OCI-M1 (cell line): ENCODE measurements at regions not wholly inside any gene's neighbourhood (a gene's known extent, or its start where the extent isn't known, plus 50 kb on each side); places are given as distances from the start of the nearest gene placed in this dataset.
A peak's percentile ranks its signal among the peaks of the same experiment; 100 is the strongest.

Experiments
- DNase-seq: peaks from one replicate; lab custom pipeline; 2025; lab: John Stamatoyannopoulos, UW

DNA sequence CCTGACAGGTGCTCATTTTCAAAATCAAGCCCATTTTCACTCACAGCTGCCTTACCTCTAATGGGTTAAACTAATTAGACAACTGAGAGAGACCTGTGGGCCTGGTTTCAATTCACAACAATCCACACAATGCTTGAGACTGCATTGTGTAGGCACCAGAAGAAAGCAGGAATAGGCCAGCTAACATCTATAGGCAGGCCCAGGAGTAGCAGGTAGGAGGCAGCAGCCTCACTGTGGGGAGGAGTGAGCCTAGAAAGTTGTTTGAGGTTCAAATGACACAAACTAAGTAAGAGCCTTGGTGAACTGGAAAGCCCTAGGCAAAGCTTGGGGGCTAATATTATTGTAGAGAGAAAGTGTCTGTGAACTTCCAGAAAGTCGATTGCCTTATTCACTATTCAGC, 289.5 kb upstream of the CCDC196 start:
- no peak for DNase-seq

DNA sequence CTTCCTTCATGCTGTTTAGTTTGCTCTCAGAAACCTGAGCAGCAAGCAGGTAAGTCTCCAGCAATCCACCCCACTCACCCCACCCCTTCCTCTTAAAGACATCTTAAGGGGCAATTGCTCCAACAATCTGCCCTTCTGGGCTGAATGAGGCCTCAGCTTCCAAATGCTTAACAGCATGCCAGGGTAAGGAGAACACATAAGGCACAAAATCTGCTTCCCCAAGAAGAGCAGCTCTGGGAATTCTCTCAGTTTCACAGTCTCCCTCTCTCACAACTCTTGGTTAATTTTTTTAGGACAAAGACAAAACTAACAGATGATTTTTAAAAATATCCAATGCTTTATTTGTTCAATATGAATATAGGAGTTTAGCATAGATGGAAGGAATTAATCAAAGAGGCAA, 288.9 kb upstream of the CCDC196 start:
- DNase-seq, result no peak

DNA sequence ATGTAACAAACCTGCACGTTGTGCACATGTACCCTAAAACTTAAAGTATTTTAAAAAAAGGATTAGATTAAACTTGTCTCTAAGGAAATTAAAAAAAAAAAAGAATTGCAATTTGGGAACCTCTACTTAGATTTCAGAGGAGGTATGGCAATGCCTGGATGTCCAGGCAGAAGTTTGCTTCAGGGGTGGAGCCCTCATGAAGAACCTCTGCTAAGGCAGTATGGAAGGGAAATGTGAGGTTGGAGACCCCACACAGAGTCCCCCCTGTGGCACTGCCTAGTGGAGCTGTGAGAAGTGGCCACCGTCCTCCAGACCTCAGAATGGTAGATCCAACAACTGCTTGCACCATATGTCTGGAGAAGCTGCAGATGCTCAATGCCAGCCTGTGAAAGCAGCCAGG, 279.6 kb upstream of the CCDC196 start:
- DNase-seq, result peak; percentile 0

DNA sequence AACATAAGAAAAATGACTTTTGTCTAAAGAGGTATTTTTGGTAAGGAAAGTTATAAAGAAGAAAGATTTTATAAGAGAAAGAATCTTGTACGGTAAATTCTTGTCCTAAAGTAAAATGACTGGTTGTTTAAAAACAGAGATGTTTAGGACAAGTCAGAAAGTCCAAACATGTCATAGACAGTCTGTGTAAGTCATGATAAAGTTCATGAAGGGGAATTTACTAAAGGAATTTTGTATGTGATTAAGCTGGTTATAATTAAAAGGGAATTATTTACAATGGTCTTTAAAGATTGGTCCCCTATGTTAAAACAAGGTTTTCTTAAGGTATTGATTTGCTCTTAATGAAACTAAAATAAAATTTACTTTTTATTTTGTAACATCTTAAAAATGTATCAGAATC, 269.4 kb upstream of the CCDC196 start:
- peak; percentile 13 for DNase-seq

DNA sequence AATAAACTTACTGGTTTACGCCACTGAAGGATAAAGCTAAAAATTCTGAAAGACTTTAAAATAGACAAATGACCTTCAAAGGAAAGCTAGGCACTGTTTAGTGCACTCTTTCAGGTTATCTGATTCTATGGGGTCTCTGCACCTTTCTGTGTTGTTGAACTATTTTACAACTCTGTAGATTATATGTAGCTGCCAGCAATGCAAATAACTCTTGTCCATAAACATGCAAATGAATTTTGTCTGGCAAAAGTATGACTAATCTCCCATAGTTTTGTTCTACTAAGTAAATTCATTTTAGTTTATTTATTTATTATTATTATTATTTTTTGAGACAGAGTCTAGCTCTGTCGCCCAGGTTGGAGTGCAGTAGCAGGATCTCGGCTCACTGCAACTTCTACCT, 266.3 kb upstream of the CCDC196 start:
- DNase-seq, result no peak

DNA sequence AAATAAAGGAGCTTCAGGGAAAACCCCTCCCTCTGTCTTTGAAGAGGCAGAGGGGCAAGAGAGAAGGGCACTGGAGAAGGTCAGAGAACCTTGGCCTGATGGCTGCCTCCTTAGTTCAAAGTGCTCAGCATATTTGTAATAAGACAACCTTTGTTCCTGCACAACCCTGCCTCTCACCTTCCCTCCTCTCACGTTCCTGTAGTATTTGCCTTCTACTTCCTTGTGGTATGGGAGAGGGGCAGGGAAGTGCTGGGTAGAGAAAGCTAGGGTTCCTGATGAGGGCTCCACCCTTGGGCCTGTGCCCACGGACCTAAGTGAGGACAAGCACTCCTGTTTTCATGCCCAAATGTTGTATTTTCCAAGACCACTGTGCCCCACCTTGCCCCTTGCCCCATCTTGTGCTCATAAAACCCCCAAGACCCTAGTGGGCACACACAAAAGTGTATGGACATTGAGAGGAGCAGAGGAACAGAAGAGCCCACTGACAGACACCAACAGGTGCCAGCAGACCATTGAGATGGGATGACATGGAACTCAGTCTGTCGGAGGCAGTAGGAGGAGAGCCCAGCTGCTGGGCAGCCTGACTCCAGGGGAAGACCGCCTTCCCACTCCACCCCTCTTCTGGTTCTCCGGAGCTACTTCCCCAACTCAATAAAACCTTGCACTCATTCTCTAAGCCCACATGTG, 261.5 kb upstream of the CCDC196 start:
- DNase-seq, result no peak

DNA sequence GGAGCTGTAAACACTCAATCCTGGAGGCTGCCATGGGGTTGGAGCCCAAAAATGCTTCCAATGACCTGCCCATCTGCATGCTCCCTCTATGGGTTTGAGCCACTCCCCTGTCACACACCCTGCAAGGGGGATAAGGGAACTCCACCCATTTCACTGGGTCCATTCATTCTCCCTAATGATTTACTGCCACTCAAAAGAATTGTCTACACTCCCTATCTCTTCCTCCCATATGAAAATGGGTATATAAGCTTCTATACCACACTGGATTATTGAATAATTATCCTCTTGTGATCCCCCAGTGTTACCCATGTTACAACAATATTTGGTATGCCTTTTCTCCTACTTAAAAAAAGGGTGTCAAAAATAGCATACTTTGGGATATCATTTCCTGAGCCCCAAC, 260.8 kb upstream of the CCDC196 start:
- DNase-seq, result no peak

DNA sequence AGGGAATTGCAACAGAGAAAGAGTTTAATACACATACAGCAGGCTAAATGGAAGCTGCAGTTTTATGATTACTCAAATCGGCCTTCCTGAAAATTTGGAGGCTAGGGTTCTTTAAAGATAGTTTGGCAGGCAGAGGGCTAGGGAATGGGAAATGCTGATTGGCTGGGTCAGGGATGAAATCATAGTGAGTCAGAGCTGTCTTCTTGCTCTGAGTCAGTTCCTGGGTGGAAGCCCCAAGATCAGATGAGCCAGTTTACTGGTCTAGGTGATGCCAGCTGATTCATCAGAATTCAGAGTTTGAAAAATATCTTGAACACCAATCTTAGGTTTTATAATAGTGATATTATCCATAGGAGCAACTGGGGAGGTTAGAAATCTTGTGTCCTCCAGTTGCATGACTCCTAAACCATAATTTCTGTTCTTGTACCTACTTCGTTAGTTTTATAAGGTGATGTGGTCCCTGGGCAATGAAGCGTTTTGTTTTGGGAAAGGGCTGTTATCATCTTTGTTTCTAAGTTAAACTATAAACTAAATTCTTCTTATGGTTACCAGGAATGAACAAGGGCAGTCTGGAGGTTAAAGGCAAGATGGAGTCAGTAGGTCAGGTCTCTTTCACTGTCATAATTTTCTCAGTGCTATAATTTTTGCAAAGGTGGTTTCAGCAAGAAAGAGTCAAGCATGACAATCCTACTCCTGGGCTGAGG, 257.8 kb upstream of the CCDC196 start:
- DNase-seq, result no peak

DNA sequence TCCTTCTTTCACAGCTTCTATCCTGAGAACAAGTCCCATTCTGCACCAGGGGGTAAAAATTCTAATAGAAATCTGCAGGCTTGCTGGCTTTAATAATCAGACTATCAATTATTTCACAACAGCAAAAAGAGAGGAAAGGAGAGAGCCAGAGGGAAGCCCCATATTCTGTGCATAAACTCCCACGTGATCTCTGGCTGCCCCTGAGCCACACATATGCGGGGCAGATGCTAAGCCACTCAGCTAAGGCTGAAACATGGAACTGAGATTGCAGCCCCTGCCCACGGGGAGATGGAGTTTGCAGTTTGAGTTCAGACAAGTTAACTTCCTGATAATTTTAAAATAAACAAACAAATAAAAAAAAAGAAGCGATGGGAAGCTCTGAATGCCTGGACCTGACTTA, 254.4 kb upstream of the CCDC196 start:
- no peak for DNase-seq

DNA sequence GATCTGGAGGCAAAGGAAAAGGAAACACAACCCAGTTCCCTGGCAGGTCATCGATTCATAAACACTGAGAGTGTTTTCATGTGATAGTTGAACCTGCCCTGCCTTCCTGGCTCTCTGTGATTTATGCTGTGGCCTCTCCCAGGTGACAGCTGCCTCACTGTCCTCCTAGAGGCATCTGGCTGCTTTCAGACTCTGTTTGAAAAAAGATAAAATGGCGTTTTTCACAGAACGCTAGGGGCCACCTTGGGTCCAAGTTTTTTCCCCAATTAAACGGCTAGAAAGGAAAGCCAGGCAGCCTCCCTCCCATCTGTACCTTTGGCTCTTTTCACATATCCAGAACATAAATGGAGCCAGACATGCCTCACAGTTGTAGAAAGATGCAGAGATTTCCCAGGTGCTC, 252.6 kb upstream of the CCDC196 start:
- DNase-seq, result no peak

DNA sequence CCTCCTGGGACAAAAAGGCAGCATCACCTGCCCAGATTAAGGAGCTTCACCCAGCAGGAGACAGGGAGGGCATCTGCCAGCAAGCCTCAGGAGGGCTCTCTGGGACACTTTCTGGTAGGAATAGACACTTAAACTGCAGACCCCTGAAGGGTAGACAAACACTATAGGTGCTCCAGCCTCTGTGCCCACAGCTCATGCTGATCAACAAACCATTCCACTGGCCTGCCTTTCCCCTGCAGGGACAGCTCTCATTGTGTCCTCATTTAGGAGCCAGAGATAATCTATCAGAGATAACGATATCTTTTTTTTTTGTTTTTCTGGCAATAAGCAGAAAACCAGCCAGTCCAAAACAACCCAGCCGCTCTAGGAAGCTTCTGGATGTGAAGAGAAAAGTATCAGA, 251.8 kb upstream of the CCDC196 start:
- DNase-seq, result no peak

DNA sequence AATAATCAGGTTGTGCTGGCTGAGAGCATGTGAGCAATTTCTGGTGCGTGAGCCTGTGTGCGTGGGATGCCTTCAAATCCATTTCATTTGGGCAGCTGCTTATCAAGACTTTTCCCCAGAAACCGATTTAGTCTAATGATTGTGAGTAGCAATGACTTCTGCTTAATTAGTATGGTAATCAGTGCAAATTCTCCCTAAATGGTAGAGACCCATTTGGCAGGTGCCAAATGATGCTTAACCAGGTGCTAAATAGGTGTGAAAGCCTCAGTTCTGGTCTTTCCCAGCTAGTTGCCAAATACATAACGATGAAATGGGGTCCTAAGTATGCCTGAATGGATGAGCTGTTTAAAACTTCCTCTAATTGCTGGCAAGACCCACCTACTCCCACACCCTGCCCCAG, 248.4 kb upstream of the CCDC196 start:
- DNase-seq, result no peak

DNA sequence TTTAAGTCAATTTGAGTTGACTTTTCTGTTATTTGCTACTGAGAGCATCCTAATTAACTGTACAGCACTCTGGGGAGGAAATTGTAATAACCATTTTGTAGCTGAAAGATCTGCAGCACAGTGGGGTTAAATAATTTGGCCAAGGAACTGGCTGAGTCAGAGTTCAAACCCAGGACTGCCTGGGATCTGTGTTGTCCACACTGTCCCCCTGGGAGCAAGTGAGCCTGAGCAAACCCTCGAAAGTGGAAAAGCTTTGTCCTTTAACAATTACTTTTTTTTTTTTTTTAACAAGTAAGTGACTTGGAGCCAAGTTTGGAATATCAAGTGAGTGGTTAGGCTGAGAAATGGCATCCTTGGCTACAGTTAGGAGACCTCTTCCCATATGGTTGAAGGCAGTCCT, 247.2 kb upstream of the CCDC196 start:
- DNase-seq, result no peak

DNA sequence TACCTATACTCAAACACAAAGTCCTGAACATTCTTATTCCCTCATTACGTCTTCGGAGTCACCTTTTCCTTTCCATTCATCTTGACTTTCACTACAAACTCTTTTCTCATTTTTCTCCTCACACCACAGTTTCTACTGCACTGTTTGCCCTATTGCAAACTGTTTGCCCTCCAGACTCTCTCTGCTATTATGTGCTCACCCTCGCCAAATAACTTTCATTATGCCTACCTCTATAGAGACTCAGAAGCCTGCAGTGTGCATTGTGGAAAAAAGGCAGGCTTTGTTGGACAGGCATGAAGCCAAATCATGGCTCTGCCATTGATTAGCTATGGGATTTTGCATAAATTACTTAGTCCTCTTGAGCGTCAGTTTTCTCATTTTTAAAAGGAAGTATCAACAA, 246.6 kb upstream of the CCDC196 start:
- no peak for DNase-seq

DNA sequence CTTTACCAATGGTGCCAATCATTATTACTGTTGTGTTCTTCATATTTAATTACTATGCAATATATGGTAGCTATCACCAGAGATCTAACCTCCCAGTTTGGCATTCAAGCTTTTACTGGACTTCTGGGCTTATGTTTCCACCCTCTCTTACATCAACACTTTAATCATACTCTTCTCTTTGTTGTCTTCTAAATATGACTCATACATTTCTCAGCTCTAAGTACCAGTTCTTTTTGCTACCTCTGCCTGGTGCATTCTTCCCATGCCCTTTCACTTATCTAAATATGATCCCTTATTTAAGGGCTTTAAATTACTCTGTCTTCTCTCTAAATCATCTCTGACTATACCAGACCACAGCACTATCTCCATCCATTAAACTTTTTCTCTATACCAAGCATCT, 246.1 kb upstream of the CCDC196 start:
- no peak for DNase-seq

DNA sequence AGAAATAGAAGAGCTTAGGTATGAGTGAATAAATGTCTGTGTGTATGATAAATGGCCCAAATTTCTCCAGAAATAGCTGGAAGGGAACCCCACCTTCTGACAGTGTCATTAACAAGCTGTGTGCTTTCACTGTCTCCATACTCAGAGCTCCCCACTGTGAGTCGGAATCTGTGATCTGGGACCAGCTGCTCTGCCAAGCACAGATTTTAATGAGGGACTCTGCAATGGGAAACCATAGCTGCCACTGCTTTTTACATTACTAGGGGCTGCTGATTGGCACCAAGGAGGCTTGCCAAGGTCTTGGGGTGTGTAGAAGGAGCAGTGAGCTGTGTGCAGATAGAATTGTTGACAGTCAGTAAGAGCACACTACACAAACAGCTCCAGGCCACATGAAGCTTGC, 244.2 kb upstream of the CCDC196 start:
- no peak for DNase-seq

DNA sequence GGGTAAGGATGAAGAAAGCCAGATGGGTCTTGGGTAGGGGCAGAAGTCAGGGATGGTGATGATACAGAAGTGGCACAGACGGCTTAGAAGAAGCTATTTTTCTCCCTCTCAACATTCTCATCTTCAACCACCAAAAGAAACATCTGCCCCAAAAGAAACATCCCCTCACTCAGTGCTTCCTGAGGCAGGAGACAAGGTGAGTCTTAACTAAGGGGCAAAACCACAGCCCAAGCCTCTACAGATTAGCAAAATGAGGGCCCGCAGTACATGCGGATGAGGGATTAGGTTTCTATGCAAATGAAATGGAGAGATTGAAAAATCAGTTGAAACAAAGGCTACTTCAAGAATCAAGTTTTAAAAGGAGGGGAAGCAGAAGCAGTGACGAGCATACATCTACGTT, 241.3 kb upstream of the CCDC196 start:
- no peak for DNase-seq

DNA sequence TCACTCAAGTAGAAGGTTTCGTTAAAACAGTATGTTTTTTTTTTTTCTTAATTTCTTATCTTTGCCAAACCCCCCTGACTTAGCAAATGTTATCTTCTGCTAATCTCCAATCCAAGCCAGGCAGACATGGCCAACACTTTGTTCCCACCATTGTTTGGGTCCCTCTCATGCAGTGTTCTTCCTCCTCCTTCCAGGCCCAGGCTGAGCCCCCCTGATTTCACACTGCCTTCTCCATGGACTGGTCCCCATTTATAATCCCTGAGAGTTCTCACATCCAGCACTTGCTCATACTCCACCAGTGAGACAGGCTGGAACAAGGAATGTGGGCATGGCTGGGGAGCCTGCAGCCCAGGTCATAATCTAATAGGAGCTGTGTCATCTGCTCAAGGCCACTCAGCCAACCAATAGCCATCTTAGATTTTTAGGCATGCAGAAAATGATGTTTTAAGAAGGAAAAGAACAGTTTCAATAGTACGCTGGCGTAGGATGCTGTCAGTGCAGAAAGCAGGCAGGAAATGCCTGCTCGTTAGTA, 238.4 kb upstream of the CCDC196 start:
- no peak for DNase-seq

DNA sequence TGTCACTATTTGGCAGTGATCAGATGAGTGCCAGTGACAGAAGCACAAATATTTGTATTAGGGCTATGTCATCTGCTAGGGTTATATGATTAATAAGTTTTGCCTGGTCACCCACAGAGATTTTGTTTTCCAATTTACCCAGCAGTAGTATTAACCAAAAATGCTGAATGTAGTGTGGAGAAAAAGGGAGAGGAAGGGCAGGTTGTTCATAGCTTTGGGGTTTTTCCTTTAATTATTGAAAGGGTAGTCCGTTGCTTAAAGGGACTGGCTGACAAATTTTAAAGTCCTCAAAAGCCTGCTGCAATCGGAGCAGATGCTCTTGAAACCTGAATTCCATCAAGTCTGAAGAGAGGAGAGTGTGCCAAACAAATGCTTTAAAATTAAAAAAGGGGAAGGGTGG, 237.9 kb upstream of the CCDC196 start:
- DNase-seq, result no peak

DNA sequence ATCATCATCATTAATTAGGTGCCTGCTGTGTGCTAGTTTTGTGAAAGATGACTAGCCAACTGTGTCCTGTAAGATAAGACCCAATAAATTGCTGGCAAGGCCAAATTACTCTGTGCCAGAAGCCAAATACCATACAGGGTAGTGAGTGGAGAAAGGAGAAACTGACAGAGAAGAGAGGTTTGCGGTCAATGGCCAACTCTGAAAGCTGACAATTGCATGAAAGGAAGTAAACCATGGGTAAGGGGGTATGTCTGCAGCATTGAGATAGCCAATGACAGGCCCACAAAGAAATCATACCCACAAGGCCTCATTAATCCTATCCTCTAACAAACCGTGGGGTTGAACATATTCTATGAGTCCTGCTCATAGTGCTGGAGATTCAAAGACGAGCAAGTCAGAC, 236.6 kb upstream of the CCDC196 start:
- peak; percentile 23 for DNase-seq

DNA sequence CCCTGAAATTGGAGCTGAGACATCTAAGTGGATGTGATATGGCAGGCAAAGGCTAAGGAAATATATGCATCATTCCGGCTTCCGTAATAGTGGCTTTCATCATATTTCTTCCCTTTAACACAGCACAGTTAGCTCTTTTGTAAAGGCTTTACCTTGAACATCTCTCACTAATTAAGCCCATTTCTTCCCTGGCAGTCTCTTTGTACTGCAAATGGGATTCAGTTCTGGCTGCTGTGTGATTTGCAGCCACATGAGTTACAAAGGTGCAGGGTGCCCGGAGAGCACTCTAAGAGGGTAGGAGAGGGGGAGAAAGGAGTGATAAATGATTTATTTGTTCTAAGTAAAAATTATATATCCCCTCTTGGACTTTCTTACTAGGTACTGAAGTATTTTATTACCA, 232.1 kb upstream of the CCDC196 start:
- no peak for DNase-seq

DNA sequence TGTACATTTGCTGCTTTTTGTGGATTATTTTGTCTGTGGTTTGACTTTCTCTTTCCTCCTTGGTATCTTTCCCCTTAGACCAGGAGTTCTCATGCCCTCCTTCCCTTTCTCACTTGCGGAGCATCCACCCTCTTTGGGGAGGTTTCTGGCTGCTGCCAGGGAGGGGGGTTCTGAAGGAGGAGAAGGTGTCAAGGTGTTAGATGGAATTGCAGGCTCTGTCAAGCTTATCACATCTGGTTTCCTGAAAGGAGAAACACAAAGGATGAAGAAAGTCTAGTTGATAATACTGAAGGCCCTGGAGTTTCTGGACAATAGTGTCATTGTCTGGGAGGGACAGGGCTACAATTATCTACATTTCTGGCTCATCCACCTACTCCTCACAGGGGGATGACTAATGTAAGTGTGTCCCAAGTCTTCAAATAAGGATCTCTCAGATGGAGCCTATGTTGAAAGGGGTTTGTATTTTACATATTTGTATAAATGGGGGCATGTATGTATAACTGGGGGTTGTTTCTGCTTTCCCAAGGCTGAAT, 217.3 kb upstream of the CCDC196 start:
- no peak for DNase-seq

DNA sequence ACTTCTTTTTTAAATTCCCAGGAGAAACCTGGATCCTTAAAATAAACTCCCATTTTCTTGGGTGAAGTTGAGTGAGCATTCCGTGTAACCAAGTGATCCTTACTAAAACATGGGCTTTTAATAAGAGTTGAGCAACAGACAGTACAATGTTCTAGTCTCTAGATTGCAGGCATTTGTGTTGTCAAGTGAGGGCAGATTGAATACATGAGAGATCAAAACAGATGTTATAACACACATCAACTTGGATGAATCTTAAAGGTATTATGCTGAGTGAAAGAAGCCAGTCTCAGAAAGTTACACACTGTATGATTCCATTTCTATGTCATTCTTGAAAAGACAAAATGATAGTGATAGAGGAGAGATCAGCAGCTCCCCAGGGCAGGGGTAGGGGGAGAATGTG, 213.9 kb upstream of the CCDC196 start:
- DNase-seq, result no peak
